ENCODE measurements at regions not wholly inside any gene's neighbourhood (a gene's known extent, or its start where the extent isn't known, plus 50 kb on each side); places are given as distances from the start of the nearest gene placed in this dataset.

DNA sequence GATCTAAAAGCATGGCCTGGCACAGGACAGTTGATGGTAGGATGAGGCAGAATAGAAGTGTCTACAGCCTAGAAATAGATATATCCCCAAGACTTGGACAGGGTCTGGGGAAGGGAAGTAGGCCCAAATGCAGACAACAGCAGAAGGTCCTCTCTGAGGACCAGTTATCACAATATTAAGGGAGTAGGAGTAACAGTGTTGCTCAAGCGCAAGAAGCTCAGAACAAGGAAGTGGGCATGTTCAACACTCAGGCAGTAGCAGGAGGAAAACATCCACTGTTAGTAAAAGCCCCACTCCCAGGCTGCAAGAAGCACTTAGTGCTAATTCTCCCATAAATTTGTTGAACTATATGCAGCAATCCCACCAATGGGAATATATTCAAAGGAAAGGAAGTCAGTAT is 314.7 kb downstream of the METTL4 start:
- TF ChIP-seq, protein P1, sequence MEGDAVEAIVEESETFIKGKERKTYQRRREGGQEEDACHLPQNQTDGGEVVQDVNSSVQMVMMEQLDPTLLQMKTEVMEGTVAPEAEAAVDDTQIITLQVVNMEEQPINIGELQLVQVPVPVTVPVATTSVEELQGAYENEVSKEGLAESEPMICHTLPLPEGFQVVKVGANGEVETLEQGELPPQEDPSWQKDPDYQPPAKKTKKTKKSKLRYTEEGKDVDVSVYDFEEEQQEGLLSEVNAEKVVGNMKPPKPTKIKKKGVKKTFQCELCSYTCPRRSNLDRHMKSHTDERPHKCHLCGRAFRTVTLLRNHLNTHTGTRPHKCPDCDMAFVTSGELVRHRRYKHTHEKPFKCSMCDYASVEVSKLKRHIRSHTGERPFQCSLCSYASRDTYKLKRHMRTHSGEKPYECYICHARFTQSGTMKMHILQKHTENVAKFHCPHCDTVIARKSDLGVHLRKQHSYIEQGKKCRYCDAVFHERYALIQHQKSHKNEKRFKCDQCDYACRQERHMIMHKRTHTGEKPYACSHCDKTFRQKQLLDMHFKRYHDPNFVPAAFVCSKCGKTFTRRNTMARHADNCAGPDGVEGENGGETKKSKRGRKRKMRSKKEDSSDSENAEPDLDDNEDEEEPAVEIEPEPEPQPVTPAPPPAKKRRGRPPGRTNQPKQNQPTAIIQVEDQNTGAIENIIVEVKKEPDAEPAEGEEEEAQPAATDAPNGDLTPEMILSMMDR (IDR thresholded peaks at IDR 0.05) = no peak
- no peak for TF ChIP-seq EP300 (IDR thresholded peaks at IDR 0.05)
- TF ChIP-seq POLR2A (IDR thresholded peaks at IDR 0.05) = no peak
- no peak for TF ChIP-seq POLR2AphosphoS5 (IDR thresholded peaks at IDR 0.05)

Data from sigmoid colon (tissue), 4 donors.